GM21423 (cell line): ENCODE measurements at regions not wholly inside any gene's neighbourhood (a gene's known extent, or its start where the extent isn't known, plus 50 kb on each side); places are given as distances from the start of the nearest gene placed in this dataset.

Experiments used
- ATAC-seq: cut with Tn5 transposase; IDR thresholded peaks from one replicate; pipeline ENCODE4 v1.9.1; 2021; ENCODE audit warnings: mild to moderate bottlenecking, moderate library complexity; ENCODE audit not compliant: unreplicated experiment

GRCh38 chr6:105797286-105797979 is 288.7 kb upstream of the PRDM1 start:
- ATAC-seq = no peak

- no peak for ATAC-seq
Measured at GRCh38 chr6:105795913-105796517, 290.1 kb upstream of the PRDM1 start.

GRCh38 chr6:105795366-105795765 is 290.8 kb upstream of the PRDM1 start:
- no peak for ATAC-seq

DNA sequence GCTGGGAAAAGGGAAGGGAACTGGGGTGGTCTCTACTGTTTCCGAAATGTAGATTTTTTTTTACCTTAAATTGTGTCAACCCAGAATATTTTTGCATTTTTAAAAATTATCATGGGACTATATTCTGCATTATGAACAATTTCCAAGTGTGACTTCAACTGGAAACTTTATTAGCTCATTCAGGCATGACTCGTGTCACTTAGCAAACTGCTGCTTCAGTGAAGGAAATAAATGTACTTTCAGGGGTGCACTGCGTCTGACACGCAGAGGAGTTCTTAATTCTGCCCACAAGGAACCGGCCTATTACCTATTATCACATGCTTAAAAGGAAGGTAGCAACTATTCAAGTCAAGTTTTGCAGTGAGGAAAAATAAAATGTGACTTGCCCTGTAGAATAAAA is 291.3 kb upstream of the PRDM1 start:
- no peak for ATAC-seq

GRCh38 chr6:105794239-105794638 is 291.9 kb upstream of the PRDM1 start:
- no peak for ATAC-seq

- ATAC-seq = peak; percentile 38
Measured at GRCh38 chr6:105793130-105793529, 293.0 kb upstream of the PRDM1 start.

GRCh38 chr6:105791583-105792318 is 294.4 kb upstream of the PRDM1 start:
- ATAC-seq = peak; percentile 53

DNA sequence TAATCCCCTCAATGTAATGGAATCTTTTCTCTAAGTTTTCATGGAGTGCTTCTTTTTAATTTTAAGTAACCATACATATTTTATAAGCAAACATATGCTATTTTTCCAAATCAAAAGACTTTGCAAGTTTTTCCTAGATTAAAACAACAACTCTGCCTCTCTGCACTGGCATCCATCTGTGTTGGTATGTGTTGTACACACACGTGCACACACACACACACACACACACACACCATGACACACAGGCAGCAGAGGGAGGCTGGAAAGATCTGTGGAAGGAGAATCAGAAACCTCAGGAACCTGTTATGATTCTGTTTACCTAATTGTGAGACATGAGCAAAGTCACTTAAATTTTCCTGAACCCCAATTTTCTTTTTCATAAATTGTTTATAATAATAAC is 295.0 kb upstream of the PRDM1 start:
- ATAC-seq = no peak

DNA sequence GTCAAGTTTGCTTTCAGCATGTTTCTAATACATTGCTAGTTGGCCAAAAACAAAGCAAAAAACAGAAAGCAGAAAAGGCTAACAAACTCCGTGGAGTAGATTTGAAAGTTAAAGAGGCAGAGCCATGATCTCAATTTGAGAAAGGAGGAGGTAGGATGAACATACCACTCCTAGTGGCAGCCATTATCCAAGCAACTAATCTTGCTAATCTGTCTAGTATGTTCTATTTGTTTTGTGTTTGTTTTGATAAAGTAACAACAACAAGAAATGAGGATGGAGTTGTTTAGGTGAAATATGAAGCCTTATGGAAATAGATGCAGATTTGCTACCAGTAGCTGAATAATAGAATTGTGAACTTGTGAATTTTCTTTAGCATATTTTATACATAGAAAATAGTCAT is 295.5 kb upstream of the PRDM1 start:
- no peak for ATAC-seq

GRCh38 chr6:105789935-105790334 is 296.2 kb upstream of the PRDM1 start:
- no peak for ATAC-seq

DNA sequence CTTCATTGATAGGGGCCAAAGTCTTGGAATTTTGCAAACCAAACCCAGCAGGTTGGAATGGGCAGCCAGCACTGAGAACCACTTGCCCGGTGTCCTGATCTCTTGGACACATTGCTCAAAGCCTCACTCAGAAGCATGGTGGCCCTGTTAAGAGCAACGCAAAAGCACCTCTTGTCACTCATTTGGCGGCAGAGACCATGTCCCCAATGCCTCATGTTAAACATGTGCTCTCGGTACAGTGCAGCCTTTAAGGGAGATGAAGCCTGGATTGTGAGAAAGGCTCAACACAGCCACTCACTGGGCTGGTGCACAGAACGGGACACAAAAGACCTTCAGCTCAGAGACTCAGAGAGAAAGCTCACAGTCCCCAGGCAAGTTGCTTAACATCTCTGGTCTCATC is 298.4 kb upstream of the PRDM1 start:
- ATAC-seq = no peak

GRCh38 chr6:105786890-105787655 is 299.1 kb upstream of the PRDM1 start:
- ATAC-seq = peak; percentile 75

DNA sequence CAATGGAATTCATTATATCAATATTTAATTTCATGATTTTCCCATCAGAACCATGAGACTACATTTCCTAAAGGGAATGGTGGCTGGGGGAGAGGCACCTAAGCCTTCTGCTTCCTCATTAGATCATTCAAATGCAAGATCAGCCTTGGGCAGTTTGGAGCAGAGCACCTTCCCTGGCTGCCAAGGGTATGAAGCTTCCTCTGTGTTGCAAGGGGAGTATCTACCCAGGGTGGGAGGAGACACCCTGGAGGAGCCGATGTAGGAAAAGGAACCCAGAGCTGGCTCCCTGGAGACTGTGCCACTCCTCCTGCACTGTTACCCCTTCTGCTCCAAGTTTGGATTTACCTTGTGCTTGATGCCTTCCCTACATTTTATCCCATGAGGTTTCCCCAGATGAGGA is 299.7 kb upstream of the PRDM1 start:
- no peak for ATAC-seq

GRCh38 chr6:105785066-105785811 is 300.9 kb upstream of the PRDM1 start:
- no peak for ATAC-seq

DNA sequence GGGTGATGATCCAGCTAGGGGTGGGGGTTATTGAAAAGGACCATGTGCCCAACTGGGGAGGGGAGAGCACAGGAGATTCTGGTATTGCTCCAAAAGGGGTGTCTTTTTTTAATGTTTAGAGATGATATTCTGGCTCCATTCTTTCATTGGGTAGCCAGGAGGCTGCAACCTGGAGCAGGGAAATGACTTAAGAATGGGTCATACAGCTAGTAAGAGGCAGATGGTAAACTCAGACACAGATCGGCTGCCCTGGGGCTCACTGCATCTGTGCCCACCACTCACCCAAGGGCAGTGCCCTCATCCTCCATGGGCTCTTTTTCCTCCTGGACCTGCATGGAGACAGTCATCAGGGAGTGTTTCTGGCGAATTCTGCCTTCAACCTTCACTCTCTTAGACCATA is 302.0 kb upstream of the PRDM1 start:
- no peak for ATAC-seq

- no peak for ATAC-seq
Measured at GRCh38 chr6:105783333-105783935, 302.7 kb upstream of the PRDM1 start.

DNA sequence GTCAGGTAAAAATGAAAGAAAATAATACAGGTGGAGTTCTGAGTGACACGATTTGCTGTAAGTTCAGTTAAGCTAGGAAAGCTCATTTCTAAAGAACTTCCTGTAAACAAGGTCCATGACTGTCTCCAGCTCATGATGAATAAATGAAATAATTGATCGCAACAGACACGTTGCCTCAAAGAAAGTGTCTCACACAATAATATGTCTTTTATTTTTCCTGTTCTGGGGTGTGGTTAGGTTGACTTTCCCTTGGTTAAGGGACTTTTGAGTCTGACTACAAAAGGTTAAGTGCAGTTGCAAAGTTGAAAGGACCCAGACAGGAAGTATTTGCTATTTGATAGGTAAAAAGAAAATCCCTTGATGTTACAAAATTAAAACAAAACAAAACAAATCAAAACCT is 304.2 kb upstream of the PRDM1 start:
- no peak for ATAC-seq

DNA sequence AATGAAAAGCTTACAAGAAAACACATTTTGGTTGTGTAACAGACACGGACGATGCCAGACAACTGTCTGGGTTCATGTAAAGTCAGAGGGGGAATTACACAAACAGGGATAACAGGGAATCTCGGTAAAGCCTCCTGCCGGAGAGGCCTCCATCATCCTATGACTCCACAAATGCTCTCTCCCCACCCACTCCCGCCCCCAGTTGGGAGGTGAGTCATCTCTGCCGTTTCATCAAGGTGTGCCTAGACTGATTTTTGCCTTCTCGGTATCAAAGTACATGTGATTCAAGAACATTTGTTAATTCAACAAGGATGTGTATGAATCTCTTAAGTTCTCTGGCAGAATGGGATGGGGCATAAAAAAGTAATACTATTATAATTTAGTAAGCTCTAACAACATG is 304.9 kb upstream of the PRDM1 start:
- no peak for ATAC-seq

DNA sequence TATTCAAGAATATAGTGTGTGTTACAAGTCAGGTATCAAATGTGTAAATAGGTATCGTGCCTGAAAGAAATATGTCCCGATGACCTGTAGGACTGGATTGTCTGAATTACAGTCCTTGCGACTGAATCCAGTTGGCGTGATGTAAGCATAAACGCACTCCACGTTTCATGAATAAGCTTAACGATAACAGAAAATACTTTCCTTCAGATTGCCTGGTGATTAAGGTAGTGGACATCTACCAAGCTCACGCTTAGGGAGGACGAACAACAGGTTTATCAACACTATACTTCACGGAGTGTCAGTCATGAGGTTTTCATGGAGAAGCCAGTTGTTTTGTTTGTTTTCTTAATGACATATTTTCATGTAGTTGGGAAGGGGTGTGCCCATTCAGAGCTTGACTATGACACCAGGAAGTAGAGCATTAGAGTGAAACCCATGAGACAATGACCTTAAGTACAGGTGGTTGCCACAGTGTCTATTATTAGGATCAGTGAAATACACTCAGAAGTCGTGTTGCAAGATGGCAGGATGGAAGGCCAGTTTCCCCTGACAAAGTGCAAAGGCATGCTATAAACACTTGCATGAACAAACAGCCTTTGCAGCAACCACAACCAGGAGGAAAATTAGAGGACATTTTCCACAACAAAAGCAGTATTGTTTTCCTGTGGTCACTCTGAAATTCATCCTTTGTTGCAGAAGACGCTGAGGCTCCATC is 305.8 kb upstream of the PRDM1 start:
- ATAC-seq = no peak

- ATAC-seq = no peak
Measured at GRCh38 chr6:105779110-105779509, 307.0 kb upstream of the PRDM1 start.
